GM19455 (cell line): ENCODE measurements at regions not wholly inside any gene's neighbourhood (a gene's known extent, or its start where the extent isn't known, plus 50 kb on each side); places are given as distances from the start of the nearest gene placed in this dataset.
"Not testable (repeated sequence)": the region's sequence is repeated elsewhere in the genome, so short reads cannot be mapped to it uniquely, and the experiment has no call there.

Source experiments
- ATAC-seq: cut with Tn5 transposase; IDR thresholded peaks from one replicate; pipeline ENCODE4 v1.9.1; 2021; ENCODE audit not compliant: unreplicated experiment

DNA sequence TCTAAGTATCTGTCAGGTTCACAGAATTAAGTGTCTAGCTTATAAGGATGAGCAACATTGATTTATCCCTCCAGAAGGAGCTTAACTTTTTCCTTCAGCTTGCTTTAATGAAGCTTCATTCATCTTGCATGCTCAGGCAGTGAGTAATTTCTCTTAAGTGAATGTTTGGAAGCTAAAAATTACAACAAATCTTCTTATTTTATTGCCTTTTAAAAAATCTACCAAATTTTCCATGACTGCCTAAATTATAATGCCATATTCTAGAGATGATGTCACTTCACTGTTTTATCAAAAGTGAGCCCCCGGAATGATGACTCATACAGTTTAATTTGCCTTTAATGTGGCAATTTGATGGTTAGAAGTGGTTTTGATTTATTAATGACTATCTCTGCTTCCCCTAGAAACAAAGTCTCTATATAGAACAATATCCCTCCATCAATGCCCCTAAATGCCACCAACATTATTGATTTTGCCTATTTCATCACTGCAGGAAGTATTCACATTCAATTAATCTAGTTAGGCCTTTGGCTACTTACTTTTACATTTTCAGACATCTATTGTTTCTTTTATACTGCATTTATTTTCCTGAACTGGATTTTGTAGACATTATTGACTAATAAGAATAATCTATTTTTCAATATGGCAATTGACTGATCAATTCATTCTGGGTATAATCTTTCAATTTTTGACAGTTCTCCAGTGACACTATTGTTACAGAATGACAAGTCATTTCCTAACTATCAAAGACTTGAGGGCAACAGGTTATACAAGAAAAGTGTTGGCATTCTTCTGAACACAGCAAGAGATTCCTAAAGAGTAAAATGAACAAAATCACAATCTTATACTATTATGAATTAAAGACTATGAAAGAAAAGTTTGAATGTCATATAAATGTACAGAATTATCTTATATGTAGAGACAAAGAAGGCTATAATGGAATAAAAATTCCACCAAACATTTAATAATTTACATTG is 139.3 kb upstream of the ODAD2 start:
- ATAC-seq: no peak

DNA sequence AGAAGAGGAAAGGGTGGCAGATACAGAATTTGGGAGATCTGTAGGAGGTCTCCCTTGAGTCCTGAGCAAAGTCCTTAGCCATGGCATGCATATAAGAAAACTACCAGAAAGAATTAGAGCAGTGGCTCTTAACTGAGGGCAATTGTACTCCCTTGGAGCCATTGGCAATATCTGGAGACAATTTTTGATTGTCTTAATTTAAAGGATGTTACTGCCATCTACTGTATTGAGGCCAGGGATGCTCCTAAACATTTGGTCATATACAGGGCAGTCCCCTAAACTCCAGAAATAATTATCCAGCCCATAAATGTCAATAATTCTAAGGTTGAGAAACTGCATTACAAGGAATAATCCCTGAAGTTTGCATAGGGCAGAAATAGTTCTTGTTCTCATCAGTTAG is 136.4 kb upstream of the ODAD2 start:
- ATAC-seq: no peak

DNA sequence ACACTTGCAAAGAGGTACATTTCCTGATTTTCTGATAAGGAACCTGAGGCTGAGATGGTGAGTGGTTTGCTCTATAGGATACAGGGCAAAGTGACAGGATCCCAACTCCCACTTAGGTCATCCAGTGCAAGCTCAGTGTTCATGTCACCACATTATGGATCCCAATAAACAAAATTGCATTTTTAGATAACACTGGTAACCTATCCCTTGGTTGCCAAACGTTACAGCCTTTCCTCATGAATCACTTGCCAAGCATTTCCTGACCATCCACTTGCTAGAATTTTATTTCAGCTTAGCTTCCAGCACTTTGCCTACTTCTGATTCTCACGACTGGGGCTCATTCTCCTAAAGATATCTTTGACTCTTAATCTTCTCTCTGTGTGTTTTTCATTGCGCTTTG is 131.4 kb upstream of the ODAD2 start:
- ATAC-seq: no peak

DNA sequence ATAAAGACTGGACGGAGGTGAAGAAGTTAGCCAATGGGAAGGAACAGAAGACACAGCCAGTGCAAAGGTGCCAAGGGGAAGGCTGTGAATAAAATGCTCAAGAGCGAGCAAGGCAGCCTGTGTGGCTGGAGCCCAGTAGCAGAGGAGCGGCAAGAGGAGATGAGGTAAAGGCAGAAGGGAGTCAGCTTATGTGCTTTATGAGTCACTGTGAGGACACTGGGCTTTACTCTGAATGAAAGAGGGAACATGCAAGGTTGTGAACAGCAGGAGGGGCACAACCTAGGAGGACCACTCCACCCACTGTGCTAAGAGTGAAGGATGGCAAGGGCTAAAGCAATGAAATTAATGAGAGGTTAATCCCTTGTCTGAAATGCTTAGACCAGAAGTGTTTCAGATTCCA is 129.0 kb upstream of the ODAD2 start:
- ATAC-seq: no peak

- ATAC-seq: no peak
These were observed 126.8 kb upstream of the ODAD2 start for GRCh38 chr10:28125701-28126100.

- ATAC-seq: no peak
These were observed 121.9 kb upstream of the ODAD2 start for GRCh38 chr10:28120795-28121194.

DNA sequence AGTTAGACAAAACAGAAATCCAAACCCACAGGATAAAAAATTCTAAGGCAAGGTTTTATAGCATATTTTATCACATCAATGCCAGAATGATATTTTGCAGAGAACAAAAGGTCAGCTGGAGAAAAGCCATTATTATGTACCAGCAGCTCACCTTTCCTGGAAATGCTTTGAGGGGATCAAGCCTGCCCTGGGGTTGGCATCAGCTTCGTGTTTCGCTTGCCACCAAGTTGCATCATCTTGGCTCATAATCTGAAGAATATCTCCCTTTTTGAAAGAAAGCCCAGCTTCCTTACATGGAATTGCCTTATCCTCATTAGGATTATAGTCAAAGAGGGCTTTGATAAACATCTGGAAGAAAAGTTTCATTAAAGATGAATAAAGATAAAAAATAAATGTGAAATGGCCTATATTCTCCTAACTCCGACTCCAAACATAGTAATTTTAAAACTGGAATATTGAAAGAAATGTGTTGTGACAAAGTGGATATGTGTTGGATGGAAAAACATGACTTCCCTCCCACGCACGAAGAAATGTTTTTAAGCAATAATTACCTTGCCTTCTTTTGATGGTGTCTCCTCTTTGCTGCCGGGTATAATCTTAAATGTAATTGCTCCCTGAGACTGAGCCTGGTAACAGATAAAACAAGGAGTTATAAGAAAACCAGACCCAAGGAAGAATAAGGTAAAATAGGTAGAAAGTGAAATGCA is 121.3 kb upstream of the ODAD2 start:
- no peak for ATAC-seq

- ATAC-seq: no peak
These were observed 120.2 kb upstream of the ODAD2 start for GRCh38 chr10:28118985-28119628.

- ATAC-seq: no peak
These were observed 114.3 kb upstream of the ODAD2 start for GRCh38 chr10:28113202-28113601.

- ATAC-seq: no peak
These were observed 112.8 kb upstream of the ODAD2 start for GRCh38 chr10:28111712-28112111.

DNA sequence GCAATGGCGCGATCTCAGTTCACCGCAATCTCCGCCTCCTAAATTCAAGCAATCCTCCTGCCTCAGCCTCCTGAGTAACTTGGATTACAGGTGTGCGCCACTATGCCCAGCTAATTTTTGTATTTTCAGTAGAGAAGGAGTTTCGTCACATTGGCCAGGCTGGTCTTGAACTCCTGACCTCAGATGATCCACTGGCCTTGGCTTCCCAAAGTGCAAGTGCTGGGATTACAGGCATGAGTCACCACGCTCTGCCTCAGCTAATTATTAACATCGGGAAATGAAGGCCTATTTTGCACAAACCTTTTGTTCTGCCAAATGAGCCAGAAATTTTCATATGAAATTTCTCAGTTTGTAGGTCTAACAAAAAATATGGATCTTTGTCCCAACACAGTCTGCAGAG is 106.7 kb upstream of the ODAD2 start:
- no peak for ATAC-seq

- ATAC-seq: no peak
These were observed 98.8 kb upstream of the ODAD2 start for GRCh38 chr10:28097633-28098032.

GRCh38 chr10:28095791-28096378 is 97.0 kb upstream of the ODAD2 start:
- no peak for ATAC-seq

GRCh38 chr10:28094121-28094520 is 95.2 kb upstream of the ODAD2 start:
- no peak for ATAC-seq

- no peak for ATAC-seq
These were observed 93.0 kb upstream of the ODAD2 start for GRCh38 chr10:28091913-28092312.

GRCh38 chr10:28090506-28090905 is 91.6 kb upstream of the ODAD2 start:
- ATAC-seq: no peak

- no peak for ATAC-seq
These were observed 90.6 kb upstream of the ODAD2 start for GRCh38 chr10:28089467-28089866.

DNA sequence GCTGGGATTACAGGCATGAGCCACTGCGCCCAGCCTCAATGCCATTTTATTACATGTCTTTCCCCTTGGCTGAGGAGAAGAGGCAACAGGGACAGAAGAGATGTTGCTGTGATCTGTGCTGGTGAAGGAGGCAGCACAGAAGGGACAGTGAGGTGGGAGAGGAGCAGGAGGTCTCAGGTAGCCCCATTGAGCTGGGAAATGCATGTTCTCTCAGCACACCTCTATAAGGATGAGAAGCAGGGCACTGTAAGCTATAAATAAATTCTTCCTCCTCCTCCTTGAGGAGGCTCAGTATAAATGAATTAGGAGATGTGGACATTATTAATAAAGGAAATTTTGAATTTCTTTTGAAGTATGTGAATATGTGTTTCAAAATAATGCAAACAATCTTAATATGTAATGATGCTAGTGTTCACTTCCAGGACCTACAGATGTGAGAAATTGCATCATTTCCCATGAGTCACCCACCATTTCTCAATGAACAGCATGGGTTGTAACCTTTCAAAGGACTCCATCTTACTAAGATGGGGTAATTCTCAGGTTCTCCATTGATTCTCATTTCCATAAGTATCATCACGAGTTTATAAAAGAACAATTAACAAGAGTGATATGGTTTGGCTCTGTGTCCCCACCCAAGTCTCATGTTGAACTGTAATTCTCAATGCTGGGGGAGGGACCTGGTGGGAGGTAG is 88.9 kb upstream of the ODAD2 start:
- ATAC-seq: no peak

GRCh38 chr10:28085760-28086159 is 86.9 kb upstream of the ODAD2 start:
- ATAC-seq: not testable (repeated sequence)

DNA sequence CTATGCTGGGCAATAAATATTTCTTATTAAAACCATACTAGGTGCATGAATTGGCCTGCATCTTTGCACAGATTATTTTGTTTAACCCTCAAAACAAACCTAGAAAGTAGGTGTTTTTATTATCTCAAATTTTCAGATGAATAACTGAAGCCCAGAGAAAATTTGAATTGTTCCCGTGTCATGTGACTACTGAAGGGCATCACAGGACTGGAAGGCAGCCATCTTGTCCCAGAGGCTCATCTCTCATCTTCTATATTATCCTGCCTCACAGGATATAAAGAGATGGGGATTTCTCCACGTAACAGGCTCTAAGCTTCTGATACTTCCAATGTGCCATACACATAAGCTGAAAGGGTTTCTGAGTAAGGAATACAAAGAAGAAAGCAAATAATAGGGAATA is 84.0 kb upstream of the ODAD2 start:
- ATAC-seq: no peak

- ATAC-seq: no peak
These were observed 83.4 kb upstream of the ODAD2 start for GRCh38 chr10:28082316-28082715.
